RPMI7951 (cell line): ENCODE measurements at regions not wholly inside any gene's neighbourhood (a gene's known extent, or its start where the extent isn't known, plus 50 kb on each side); places are given as distances from the start of the nearest gene placed in this dataset.

Experiments
- DNase-seq: peaks from one replicate; pipeline ENCODE4 v3.0.0-alpha.2; 2012; ENCODE audit warnings: low read depth

DNA sequence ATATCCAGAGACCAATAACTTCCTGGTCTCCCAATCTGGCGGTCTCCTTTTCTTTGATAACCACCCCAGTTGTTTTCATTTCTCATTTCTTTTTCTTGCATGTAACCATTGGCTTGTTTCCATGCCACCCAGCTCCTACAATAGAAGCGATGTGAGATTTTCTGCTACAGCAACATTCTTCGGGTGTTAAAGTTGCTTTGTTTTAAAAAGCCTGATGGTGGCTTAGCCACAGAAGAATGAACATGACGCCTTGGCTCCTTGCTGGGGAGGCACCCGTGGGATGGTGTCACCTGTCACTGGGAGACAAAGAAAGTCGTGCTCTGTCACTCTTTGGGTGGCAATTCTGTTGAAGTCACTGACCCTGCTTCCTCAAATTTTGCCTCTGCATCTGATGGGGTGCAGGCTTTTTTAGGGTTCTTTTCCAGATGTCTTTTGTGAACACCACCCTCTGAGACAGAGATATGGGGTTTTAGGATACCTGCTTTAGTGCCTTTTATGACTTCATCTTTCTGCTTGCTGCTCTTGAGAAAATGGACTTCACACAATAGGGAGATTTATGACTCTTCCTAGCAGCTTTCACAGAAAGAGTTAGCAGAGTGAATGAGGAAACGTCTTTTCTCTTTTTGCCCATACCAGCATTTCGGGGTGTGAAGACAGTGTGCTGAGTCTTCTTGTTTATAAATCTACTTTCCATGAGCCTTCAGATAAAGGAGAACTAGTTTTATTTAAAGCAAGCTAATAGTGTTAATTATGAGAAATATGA, 265.3 kb upstream of the TBX3 start:
- DNase-seq: no peak

- DNase-seq: peak; percentile 34
Observed at GRCh38 chr12:114945351-114945750, 261.4 kb upstream of the TBX3 start.

DNA sequence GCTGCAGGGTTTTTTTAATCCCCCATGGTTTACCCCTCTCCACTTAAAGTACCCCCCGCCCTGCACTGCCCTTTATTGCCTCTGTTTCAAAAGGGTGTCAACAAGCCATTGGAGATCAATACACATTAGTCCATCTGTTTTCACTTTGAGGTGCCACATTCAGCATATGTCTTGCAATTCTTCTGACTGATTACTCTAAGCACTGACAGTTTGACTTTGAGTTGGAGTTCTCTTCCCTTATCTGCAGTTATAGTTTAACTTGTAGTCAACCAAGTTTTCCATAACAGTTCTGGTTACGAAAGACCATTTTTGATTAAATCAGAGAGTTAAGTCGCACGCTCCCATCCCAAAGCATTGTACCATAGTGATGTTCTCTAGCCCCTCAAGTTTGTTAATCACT, 260.8 kb upstream of the TBX3 start:
- DNase-seq: no peak

GRCh38 chr12:114943601-114944000, 259.6 kb upstream of the TBX3 start:
- no peak for DNase-seq

GRCh38 chr12:114938487-114939210, 254.7 kb upstream of the TBX3 start:
- DNase-seq: no peak

DNA sequence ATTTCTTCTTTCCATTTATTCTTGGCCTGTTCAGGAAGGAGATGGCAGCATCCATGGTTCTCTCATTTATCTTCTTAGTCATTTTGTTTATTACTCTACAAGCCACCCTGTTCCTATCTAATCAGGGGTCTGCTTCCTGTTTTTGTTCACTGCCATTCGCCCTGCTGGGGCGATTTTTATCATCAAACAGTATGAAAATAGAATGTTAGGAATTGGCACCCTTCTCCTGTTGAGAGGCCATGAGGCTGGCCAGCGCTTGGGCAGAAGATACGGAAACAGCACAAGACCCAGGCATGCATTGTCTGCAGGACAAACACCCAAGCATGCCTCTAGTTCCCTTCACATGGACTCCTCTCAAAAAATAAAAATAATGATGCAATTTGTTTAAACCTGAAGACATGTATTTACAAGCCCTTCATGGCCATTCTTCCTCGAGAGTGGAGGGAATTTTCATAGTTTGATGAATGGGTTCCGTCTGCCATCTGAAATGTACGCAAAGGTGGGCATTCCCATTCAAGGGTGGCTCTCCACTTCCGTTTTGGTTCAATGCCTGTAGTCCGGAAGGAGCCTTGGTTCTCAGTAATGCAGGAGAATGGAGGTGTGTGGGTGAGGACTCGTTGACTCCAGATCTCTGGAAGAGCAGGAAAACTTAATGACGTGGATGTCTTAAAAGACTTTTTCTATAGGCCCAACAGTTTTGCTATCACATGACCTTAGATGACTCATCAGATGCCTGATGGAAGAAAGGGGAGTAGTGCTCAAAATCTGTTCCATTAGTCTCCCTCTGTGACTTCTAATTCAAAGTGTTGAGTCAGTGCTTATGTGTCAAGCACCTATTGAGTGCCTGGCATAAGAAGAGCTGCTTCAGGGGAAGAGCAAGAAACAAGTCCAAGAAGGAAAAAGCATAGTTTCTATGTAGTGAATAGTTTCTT, 252.4 kb upstream of the TBX3 start:
- DNase-seq: peak; percentile 93

GRCh38 chr12:114935658-114936057, 251.7 kb upstream of the TBX3 start:
- DNase-seq: peak; percentile 46

DNA sequence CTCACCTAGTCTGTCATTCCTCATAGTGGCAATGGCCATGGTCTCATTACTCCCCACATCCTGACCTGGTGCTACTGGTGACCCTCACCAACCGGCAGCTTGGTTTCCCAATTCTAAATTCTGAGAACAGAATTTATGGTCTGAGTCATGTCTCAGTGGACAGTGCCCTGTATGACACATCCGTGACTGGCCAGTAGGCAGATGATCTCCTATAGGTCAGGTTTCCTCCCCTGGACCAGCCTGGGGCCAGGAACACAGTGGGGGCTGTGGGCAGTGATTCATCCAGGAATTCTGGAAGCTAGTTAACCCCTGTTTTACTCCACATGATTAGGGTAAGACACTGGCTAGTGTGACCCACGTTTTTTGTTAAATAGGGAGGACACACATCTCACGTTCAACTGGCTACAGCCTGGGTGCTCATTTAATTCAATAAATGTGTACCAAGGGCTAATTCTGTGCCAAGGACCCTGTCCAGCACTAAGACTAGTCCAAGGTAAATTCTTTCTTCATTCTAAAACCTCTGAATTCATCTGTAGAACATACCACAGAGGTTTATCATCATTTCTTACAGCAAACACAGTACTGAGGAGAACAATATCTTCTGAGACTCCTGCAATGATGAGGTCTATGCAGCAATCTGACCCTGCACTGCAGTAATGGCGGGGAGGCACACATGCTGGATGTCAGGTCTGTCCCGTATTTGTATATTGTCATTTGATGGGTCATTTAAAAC, 249.6 kb upstream of the TBX3 start:
- peak; percentile 99 for DNase-seq

- DNase-seq: no peak
Observed at GRCh38 chr12:114932806-114933205, 248.8 kb upstream of the TBX3 start.

DNA sequence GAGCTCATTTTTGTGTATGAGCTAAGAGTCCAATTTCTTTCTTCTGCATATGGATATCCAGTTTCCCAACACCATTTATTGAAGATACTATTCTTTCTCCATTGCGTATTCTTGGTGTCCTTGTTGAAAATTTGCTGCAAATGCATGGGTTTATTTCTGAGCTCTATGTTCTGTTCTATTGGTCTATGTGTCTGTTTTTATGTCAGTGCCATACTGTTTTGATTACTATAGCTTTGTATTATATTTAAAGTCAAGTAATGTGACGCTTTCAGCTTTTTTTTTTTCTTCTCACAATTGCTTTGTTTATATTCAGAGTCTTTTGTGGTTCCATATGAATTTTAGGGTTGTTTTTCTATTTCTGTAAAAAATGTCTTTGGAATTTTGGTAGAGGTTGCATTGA, 247.1 kb upstream of the TBX3 start:
- DNase-seq: no peak

DNA sequence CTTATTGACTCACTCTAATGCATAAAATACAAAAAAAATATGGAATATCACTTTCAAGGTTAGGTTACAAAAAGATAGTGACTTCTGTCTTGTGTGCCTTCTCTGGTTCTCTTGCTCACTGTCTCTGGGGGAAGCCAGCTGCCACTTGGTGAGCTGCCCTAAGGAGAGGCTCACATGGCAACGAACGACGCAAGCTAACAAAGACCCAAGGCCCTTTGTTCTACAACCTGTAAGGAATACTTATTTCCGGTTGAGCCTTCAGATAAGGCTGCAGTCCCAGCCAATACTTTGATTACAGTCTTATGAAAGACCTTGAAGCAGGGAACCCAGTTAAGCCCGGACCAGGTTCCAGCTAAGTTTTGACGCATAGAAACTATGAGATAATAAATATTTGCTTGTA, 242.4 kb upstream of the TBX3 start:
- DNase-seq: no peak

GRCh38 chr12:114924946-114925475, 241.0 kb upstream of the TBX3 start:
- DNase-seq: no peak

DNA sequence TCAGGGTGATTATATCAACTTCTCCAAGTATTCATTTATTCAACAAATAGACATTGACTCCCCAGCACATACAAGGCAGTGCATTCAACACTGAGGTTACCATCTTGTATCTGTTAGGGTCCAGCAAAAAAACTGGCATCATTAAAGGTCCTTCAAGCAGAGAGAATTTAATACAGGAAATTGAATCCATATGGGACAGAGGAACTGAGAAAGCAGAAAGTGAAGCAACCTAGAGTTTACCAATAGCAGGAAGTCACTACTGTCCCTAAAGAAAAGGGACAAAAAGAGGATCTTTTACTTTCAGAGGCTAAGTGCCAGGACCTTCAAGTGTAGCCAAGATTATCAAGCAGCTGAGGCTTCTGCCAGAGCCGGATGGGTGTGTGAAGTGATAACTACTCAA, 237.8 kb upstream of the TBX3 start:
- DNase-seq: peak; percentile 42

GRCh38 chr12:114920771-114921554, 237.0 kb upstream of the TBX3 start:
- DNase-seq: peak; percentile 85

GRCh38 chr12:114919479-114919878, 235.5 kb upstream of the TBX3 start:
- DNase-seq: no peak

DNA sequence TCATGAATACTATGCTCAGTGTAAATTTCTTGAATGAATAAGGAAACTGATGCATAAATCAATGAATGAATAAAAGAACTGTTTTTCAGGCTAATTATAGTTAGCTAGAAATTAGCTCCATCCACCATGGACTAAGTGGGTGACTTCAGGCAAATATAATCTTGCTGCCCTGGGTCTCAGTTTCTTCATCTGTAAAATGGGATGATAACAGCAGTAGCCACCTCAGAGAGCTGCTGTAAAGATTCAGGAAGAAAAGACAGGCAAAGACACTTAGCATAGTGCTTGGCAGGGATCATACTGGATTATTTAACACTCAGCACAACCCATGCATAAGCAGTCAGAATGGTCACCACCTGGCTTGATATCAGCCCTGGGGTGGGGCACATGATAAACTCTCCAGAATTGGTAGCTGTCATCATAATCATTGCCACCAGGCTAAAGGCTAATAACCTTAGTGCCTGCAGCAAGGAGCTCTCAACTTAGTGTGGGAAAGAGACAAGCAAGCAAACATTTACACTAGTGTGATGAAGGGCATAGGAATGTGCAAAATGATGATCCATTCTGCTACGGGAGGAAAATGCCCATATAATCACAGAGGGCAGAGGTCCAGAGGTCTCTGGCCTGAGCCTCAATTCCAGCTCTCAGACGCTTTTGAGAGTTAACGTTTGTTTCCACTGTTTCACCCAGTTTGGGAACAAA, 234.7 kb upstream of the TBX3 start:
- DNase-seq: peak; percentile 95

DNA sequence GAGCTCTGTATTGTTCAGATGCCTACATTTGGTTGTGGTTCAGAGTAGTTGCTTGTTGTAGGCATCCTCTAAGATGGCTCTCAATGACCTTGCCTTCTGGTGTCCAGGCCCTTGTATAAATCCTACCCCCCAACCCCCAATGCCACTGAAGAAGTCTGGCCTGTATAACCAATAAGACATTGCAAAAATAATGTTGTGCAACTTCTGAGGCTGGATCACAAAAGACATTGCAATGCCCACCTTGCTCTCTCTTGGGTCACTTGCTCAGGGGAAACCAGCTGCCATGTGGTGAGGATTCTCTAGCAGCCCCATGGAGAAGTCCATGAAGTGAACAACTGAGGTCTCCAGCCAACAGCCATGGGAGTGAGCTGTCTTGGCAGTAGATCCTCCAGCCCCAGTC, 234.0 kb upstream of the TBX3 start:
- DNase-seq: no peak

GRCh38 chr12:114917307-114917706, 233.3 kb upstream of the TBX3 start:
- DNase-seq: no peak

DNA sequence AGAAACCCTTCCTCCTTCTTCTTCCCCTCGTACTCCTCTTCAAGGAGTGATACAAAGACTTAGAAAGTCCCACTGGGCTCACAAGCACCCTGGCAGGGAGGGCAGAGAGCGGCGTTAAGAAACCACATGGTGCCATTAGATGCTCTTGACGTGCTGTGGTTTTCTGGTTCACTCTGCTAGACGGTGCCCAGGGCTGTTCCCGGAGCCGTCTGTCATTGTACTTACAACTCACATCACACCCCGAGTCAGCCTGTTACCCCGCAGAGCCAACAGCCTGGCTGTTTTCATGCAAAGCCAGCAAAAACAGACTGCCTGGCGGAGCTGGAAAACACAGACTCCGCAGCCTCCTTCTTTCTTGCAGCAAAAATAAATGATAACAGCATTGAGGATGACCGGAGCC, 232.6 kb upstream of the TBX3 start:
- DNase-seq: peak; percentile 97

DNA sequence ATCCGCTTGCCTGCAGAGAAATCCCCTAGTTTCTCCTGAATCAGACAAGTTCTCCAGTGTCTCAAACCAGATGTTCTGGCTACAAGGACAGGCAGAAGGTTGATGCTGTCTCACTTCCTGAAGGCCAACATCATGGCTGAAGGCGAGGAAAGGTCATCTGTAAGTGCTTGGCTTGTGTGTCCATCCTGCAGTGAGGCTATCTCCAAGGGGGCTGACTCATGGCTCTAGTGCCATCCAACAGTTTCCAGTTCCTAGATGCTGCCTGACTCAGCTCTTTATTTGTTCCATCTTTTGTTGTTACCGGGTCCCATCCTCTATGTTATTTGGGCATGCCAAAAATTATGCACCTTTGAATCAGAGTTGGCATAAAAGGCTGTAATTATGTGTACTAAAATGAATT, 232.1 kb upstream of the TBX3 start:
- DNase-seq: peak; percentile 99
